GM18861 (cell line): ENCODE measurements at regions not wholly inside any gene's neighbourhood (a gene's known extent, or its start where the extent isn't known, plus 50 kb on each side); places are given as distances from the start of the nearest gene placed in this dataset.

Source experiments
- ATAC-seq: cut with Tn5 transposase; IDR thresholded peaks from one replicate; pipeline ENCODE4 v1.9.1; 2021; ENCODE audit not compliant: unreplicated experiment

DNA sequence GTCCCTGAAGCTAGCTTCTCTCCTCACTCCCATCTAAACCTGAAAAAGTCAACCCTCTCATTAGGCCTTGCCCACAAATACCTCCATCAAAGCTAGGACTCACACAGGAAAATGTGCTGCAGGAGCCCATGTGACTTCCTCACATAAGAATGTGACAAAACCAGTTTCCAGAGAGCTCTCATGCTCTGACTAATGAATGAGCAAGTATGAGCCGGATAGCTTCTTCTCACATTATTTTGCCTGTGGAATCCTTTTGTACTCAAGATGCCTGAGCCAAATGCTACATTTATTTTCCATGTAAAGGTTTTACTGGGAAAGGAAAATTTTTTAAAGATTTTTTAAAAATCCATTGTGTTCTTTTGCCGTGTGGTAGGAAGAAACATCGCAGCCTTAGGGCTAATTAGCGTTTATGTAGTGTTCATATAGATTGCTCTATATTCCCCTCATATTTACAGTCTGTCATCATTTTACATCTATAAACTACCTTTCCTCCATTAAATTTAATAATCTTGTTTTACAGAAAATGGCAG is 68.6 kb upstream of the CCN6 start:
- ATAC-seq: no peak

DNA sequence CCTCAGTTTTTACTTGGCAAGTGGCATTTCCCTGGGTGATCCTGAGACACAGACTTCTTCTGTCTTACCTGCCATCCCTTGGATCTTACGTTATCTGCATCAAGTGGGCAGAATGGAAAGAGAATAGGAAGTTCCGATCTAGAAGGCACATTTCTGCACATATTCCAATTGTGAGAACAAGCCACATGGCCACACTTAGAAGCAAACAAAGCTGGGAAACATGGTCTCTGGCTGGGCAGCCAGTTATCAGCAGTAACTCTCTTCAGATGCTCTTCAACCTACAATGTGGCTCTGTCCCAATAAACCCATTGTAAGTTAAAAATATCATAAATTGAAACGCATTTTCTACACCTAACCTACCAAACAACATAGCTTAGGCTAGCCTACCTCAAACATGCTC is 67.3 kb upstream of the CCN6 start:
- no peak for ATAC-seq

DNA sequence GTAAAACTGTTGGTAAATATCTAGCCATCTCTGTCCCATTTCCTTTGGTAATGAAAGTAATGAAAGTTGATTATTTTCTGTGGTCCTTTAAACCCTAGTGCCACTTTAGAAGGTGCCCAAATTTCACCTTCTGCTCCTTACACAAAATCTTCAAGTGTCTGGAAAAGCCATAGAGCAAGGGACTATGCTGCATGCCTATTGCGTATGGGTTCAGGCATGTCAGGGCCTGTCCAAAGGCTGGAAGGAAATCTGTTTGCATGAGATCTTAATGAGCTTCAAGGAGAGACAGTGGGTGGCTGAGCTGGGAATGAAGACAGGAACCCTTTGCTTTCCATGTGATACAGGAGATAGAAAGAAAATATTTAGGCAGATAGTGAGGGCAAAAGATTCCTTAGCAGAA is 66.6 kb upstream of the CCN6 start:
- ATAC-seq: no peak

DNA sequence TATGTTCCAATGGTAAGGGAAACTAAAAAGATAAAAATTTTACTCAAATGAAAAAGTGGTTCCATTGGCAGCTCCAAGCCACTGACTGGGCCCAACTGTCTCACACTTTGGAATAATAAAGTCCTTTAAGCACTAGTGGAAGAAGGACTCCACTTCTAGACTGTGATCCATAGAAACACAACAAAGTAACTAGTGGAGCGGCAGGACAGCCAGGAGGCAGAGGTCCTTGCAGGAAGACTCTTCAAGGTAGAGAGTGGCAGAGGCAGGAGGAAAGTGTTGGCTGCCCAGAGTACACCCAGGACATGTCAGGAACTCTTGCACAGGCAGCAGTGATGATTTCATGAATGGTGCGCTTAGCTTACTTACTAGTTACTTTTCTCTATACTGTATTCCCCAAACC is 65.0 kb upstream of the CCN6 start:
- no peak for ATAC-seq

DNA sequence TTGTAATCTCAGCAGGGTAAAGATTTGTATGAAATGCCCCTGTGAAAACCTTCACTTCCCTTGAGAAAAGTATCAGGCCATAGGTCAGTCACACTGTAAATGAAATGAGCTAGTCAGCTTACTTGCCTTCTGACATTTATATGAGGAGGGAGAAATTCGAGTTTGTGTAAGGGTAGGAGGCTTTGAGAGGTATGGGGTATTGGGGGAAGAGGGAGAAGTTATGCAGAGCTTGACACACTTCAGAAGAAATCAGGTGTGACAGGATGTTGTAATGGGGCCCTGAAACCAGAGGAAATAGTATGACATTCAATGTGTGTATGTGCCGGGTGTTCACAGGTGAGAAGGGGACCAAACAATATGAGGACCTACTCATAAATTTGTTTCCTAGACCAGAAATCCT is 64.2 kb upstream of the CCN6 start:
- ATAC-seq: no peak

DNA sequence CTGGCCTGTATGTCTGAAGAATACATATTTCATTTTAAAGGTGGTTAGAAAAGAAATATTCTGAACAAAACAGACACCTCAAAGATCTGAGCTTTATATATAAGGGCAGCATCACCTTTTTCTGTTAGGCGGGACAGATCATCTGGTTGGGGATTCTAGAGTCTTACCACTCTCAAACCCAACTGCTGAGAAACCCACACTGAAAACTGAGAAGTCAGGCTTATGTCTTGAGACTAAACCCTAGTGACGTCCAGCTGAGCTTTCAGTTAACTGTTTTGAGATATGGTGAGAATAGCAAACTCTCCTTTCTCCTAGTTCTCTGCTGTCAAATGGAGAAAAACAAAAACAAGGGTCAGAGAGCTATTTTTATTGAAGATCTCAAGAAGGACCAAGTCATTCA is 63.7 kb upstream of the CCN6 start:
- ATAC-seq: no peak

DNA sequence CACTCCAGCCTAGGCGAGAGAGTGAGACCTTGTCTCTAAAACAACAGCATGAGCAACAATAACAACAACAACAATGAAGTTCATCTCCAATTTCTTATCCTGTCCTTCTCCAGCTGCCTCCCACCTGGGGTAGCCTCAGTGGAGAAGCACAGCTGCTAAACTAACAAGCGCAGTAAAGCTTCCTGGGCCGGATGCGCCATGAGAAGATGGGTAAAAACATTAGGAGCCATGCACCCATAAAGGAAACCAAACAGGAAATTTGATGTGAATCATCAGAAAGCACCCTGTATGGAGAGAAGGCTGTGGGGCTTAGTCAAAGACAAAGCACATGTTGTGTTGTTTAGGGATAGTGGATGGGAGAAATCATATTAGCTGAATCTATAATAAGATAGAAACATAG is 61.1 kb upstream of the CCN6 start:
- ATAC-seq: peak; percentile 58

DNA sequence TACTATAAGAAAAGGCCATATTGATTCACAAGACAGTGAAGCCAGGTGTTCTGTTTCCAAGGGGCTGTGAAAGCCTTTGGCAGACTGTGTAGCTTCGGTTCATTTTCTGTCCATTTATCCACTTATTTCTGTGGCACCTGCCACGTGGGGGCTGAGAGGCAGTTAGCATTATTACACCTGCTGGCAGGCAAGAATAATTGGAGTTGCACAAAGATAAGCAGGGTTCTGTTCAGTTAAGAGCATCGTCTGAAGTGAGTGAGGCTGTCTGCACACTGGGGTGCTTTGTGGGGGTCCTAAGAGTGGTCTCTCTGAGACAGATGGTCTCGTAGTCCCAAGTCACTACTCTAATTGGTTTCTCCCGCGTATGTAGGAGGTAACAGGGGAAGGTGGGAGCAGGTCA is 60.6 kb upstream of the CCN6 start:
- ATAC-seq: no peak

DNA sequence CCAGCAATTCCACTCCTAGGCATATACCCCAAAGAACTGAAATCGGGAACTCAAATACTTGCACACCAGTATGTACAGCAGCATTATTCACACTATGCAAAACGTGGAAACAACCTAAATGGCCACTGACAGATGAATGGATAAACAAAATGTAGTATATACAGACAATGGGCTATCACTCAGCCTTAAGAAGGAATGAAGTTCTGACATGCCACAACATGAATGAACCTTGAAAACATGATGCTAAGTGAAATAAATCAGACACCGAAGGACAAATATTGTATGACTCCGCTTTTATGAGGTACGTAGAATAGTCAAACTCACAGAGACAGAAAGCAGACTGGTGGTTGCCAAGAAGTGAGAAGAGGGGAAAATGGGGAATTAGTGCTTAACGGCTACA is 59.1 kb upstream of the CCN6 start:
- ATAC-seq: no peak

DNA sequence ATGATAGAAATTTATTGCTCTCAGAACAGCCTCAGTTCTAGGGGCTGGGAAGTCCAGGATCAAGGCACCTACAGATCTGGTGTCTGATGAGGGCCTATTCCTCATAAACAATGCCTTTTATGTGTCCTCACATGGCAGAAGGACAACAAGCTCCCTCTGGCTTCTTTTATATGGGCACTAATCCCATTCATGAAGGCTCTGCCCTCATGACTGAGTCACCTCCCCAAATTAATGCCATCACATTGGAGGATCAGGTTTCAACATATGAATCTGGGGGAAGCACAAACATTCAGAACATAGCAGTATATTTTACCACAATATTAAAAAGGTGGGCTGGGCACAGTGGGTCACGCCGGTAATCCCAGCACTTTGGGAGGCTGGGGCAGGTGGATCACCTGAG is 58.5 kb upstream of the CCN6 start:
- ATAC-seq: no peak

DNA sequence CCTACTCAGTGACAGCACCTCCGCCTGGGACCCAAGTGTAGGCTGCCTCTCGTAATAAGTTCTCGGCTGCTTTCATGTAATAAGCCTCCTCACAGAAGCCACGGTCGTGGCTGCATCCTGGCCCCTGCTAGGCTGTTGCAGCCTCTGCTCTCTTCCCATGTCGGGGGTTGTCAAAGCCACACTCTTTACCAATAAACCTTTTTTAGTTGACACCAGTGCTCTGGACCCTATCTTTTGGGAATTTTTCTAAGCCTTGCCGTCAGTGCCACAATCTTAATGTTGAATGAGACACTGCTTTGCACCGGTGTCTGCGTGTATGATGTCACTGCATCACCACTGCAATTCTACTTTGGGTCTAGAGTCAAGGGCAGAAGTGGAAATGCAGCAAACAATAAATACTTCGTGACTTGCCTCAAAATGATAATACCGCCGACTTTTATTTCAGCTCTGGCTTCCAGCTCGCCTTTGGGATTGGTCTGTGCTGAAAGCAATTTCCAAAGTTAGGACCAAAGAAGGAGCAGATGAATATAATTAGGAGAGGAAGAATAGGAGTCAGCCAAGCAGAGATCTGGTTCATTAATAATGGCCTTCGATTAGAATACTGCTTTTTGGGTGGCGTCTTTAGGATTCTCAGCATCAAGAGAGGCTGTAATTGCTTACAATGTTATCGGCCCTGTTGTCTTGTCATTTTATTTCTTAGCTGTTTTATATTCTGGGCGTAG is 57.6 kb upstream of the CCN6 start:
- no peak for ATAC-seq

DNA sequence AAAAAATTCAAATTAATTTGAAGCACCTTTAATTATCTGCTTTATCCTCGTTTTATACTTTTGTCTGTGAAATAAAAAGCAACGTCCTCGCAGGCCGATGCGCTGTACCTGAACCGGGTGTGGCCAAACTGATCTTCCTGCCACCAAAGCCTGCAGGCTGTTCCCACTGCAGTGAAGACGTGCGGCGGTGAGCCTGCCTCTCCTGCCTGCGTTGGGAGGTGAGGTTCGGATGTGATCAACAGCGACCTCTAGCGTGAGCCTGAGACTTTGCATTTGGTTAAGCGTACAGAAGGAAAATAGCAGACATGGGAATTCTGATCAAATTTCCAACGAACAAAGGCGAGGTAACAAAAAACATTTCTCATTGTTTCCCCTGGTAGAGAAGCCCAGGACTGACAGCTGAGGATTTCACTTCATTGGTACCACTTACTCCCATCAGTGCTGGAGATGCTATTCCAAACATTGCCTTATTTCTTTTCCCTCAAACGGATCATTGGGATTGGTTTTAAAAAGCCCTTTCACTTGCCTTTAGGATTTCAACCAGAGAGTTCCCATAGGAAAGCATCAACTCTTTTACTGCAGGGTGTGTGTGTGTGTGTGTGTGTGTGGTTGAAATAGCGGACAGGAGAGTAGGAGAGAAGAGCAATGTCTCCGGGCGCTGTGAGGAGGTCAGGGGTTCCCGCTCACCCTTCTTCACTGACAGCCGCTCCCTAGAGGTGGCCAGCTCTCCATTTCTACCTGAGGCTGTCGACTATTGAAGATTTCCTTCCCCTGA is 56.6 kb upstream of the CCN6 start:
- peak; percentile 58 for ATAC-seq

DNA sequence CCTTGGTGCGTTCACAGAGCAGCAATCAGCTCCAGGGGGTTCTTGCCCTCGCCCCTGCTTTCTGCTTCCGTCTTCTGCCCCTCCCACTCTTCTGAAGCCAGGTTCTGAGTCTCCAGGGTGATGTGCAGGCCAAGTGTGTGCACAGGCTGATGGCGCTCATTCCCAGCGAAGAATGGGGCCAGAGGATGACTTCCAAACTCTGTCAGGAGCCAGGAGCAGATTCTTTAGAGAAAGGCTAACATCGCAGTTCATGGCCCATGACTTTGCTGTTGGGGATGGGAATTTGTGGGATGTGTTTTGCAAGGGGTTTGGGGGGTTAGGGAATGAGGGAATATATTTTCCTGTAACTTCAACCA is 56.1 kb upstream of the CCN6 start:
- no peak for ATAC-seq

DNA sequence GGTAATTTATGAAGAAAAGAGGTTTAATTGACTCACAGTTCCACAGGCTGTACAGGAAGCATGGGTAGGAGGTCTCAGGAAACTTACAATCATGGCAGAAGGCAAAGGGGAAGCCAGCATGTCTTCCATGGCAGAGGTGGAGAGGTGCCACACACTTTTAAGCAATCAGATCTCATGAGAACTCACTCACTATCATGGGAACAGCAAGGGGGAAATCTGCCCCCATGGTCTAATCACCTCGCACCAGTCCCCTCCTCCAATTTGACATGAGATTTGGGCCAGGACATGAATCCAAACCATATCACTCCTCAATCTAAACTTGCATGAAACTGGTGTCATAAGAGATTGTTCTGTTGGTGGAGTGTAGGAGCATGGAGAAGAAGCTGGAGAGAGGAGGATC is 51.6 kb upstream of the CCN6 start:
- no peak for ATAC-seq
